ENCODE measurements at regions not wholly inside any gene's neighbourhood (a gene's known extent, or its start where the extent isn't known, plus 50 kb on each side); places are given as distances from the start of the nearest gene placed in this dataset.

DNA sequence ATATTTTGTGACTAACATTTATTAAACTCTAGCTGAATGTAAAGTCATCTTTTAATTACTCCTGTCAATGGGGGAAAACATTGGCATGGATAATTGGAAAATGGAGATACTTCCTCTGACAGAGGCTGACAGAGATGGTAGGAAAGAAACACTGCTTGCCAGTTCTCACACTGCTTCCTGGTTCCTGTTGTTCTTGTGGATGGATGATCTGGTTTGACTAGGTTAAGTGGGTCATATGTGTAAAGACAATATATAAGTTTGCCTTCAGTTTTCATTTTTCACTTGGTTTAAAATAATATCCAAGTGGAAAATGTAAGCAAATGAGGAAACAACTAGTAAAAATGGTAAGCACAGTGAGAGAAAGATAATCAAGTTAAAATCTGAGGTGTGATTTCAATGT is 188.8 kb upstream of the CWC22 start:
- TF ChIP-seq, protein P1, sequence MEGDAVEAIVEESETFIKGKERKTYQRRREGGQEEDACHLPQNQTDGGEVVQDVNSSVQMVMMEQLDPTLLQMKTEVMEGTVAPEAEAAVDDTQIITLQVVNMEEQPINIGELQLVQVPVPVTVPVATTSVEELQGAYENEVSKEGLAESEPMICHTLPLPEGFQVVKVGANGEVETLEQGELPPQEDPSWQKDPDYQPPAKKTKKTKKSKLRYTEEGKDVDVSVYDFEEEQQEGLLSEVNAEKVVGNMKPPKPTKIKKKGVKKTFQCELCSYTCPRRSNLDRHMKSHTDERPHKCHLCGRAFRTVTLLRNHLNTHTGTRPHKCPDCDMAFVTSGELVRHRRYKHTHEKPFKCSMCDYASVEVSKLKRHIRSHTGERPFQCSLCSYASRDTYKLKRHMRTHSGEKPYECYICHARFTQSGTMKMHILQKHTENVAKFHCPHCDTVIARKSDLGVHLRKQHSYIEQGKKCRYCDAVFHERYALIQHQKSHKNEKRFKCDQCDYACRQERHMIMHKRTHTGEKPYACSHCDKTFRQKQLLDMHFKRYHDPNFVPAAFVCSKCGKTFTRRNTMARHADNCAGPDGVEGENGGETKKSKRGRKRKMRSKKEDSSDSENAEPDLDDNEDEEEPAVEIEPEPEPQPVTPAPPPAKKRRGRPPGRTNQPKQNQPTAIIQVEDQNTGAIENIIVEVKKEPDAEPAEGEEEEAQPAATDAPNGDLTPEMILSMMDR (IDR thresholded peaks at IDR 0.05), result no peak
- TF ChIP-seq POLR2AphosphoS5 (IDR thresholded peaks at IDR 0.05), result no peak
- TF ChIP-seq POLR2A (IDR thresholded peaks at IDR 0.05), result no peak

All from sigmoid colon (tissue), 4 donors.